ENCODE measurements at regions not wholly inside any gene's neighbourhood (a gene's known extent, or its start where the extent isn't known, plus 50 kb on each side); places are given as distances from the start of the nearest gene placed in this dataset.
A peak's percentile ranks its signal among the peaks of the same experiment; 100 is the strongest.

GRCh38 chr12:94070520-94070919 is 77.9 kb upstream of the PLXNC1 start:
- TF ChIP-seq, protein P1, sequence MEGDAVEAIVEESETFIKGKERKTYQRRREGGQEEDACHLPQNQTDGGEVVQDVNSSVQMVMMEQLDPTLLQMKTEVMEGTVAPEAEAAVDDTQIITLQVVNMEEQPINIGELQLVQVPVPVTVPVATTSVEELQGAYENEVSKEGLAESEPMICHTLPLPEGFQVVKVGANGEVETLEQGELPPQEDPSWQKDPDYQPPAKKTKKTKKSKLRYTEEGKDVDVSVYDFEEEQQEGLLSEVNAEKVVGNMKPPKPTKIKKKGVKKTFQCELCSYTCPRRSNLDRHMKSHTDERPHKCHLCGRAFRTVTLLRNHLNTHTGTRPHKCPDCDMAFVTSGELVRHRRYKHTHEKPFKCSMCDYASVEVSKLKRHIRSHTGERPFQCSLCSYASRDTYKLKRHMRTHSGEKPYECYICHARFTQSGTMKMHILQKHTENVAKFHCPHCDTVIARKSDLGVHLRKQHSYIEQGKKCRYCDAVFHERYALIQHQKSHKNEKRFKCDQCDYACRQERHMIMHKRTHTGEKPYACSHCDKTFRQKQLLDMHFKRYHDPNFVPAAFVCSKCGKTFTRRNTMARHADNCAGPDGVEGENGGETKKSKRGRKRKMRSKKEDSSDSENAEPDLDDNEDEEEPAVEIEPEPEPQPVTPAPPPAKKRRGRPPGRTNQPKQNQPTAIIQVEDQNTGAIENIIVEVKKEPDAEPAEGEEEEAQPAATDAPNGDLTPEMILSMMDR (conservative IDR thresholded peaks at IDR 0.05; ENCODE audit: control insufficient read depth, insufficient read depth, low read depth, low read length): no peak
- H3K4me3 ChIP-seq (ENCODE audit: control insufficient read depth, low read depth, low read length): no peak overlapping the region
- no peak for DNase-seq (ENCODE audit: low read depth)

GRCh38 chr12:94071258-94071657 is 77.1 kb upstream of the PLXNC1 start:
- TF ChIP-seq, protein P1 (conservative IDR thresholded peaks at IDR 0.05; ENCODE audit: control insufficient read depth, insufficient read depth, low read depth, low read length): no peak
- no peak overlapping the region for H3K4me3 ChIP-seq (ENCODE audit: control insufficient read depth, low read depth, low read length)
- no peak for DNase-seq (ENCODE audit: low read depth)

- H3K4me3 ChIP-seq (ENCODE audit: control insufficient read depth, low read depth, low read length): no peak overlapping the region
- peak; percentile 77 for DNase-seq (ENCODE audit: low read depth)
- TF ChIP-seq, protein P1 (conservative IDR thresholded peaks at IDR 0.05; ENCODE audit: control insufficient read depth, insufficient read depth, low read depth, low read length): no peak
These were observed 74.8 kb upstream of the PLXNC1 start for GRCh38 chr12:94073441-94074051.

GRCh38 chr12:94074216-94074979 is 74.0 kb upstream of the PLXNC1 start:
- TF ChIP-seq, protein P1 (conservative IDR thresholded peaks at IDR 0.05; ENCODE audit: control insufficient read depth, insufficient read depth, low read depth, low read length): no peak
- H3K4me3 ChIP-seq (ENCODE audit: control insufficient read depth, low read depth, low read length): no peak overlapping the region

DNA sequence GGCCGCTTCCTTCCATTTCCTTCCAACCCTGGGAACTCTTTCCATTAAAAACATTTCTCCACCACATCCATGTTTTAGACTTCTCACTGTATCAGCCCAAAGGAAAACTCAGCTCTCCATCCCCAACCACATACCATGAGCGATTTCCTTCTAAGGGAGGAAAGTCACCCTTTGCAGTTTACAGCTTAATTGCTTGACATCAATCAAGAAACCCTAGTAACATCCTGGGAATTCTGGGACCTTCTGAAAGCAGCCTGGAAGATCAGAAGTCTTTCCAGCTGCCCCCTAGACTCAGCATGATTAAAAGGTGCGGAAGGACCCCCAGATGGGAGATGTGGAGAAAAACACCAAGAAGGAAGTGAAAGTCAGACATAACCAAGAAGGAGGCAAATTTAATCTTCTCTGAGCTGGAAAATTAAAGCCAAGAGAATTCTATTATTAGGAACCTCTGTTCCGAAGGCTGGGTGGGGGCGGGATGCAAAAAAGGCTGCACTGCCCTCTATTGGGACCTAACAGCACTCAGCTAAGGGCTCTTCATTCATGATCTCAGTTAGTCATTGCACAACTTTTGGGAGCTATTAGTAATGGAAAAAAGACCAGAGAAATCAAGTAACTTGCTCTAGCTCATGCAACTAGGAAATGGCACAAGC is 73.3 kb upstream of the PLXNC1 start:
- DNase-seq (ENCODE audit: low read depth): peak; percentile 95
- TF ChIP-seq, protein P1 (conservative IDR thresholded peaks at IDR 0.05; ENCODE audit: control insufficient read depth, insufficient read depth, low read depth, low read length): peak; percentile 87

More at GRCh38 chr12:94074216-94074979, 74.0 kb upstream of the PLXNC1 start:
- peak; percentile 72 for DNase-seq (ENCODE audit: low read depth)

GRCh38 chr12:94077209-94077608 is 71.2 kb upstream of the PLXNC1 start:
- TF ChIP-seq, protein P1 (conservative IDR thresholded peaks at IDR 0.05; ENCODE audit: control insufficient read depth, insufficient read depth, low read depth, low read length): no peak
- DNase-seq (ENCODE audit: low read depth): no peak
- H3K4me3 ChIP-seq (ENCODE audit: control insufficient read depth, low read depth, low read length): no peak overlapping the region

More for the DNA sequence above, 73.3 kb upstream of the PLXNC1 start:
- H3K4me3 ChIP-seq (ENCODE audit: control insufficient read depth, low read depth, low read length): no peak overlapping the region

Data from fibroblast of mammary gland (primary cell).